ENCODE measurements at regions not wholly inside any gene's neighbourhood (a gene's known extent, or its start where the extent isn't known, plus 50 kb on each side); places are given as distances from the start of the nearest gene placed in this dataset.

DNA sequence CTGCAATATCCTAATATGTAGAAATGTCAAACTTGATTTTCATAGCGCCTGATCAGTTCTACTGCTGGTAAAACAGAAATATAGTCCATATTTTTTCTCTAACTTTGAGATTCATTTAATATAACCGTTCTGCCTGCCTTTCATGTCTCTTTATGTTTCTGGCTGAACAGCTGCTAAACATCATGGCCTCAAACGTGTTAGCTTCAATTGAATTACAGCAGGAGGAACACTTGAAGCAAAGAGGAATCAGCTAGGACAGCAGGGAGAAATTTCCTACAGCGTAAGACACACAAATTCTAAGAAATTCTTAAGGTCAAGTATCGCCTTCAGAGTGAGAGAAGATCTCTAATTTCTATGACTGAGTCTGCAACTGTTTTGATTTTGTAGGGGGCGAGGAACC lies 433.2 kb downstream of the FBXO15 start:
- no peak overlapping the region for H2AFZ ChIP-seq (ENCODE audit: low read length)
- WGBS (ENCODE audit: extremely low coverage, insufficient read length, low lambda C conversion rate), result no CpG with 5 or more reads among the region's 6 CpGs
- H3K18ac ChIP-seq (ENCODE audit: insufficient read length, low read depth, low read length), result no peak overlapping the region
- H3K36me3 Mint-ChIP-seq (ENCODE audit: insufficient read depth in 1 of 3, low read depth in 3 of 3), result no peaks in the 10 kb centered on the region; a peak in 1 of 7 replicates
- H3K4me1 Mint-ChIP-seq, result no peaks in the 10 kb centered on the region
- H3K27me3 ChIP-seq (ENCODE audit: insufficient read depth, low read length), result no peaks in the 10 kb centered on the region
- no peaks in the 10 kb centered on the region for H3K9me3 Mint-ChIP-seq
- no peak for DNase-seq
- no peak overlapping the region for H3K56ac ChIP-seq (ENCODE audit: insufficient read length, low read depth, low read length)
- H3K27ac Mint-ChIP-seq, result no peak overlapping the region
- no peak overlapping the region for H3K4me2 ChIP-seq (ENCODE audit: insufficient read depth, insufficient read length, low read length)
- TF ChIP-seq, protein P1, sequence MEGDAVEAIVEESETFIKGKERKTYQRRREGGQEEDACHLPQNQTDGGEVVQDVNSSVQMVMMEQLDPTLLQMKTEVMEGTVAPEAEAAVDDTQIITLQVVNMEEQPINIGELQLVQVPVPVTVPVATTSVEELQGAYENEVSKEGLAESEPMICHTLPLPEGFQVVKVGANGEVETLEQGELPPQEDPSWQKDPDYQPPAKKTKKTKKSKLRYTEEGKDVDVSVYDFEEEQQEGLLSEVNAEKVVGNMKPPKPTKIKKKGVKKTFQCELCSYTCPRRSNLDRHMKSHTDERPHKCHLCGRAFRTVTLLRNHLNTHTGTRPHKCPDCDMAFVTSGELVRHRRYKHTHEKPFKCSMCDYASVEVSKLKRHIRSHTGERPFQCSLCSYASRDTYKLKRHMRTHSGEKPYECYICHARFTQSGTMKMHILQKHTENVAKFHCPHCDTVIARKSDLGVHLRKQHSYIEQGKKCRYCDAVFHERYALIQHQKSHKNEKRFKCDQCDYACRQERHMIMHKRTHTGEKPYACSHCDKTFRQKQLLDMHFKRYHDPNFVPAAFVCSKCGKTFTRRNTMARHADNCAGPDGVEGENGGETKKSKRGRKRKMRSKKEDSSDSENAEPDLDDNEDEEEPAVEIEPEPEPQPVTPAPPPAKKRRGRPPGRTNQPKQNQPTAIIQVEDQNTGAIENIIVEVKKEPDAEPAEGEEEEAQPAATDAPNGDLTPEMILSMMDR (conservative IDR thresholded peaks at IDR 0.05), result no peak
- no peaks in the 10 kb centered on the region for H3K79me1 ChIP-seq (ENCODE audit: insufficient read depth, low read depth, low read length, poor library complexity, severe bottlenecking)
- H3K14ac ChIP-seq (ENCODE audit: insufficient read depth, low read length), result no peak overlapping the region
- no peaks in the 10 kb centered on the region for H3K23me2 ChIP-seq (ENCODE audit: insufficient read length, low read depth, low read length, poor library complexity, severe bottlenecking)
- H3K27ac ChIP-seq (ENCODE audit: insufficient read length, low read depth, low read length), result no peak overlapping the region
- H2BK5ac ChIP-seq (ENCODE audit: insufficient read length, low read length), result no peak overlapping the region
- H2BK15ac ChIP-seq (ENCODE audit: low read depth, low read length), result no peak overlapping the region
- H3K23ac ChIP-seq (ENCODE audit: insufficient read length, low read depth, low read length), result no peak overlapping the region
- no peaks in the 10 kb centered on the region for H3K9me3 ChIP-seq (ENCODE audit: control insufficient read depth, low read depth, low read length)
- H3K79me2 ChIP-seq (ENCODE audit: insufficient read depth, low read length), result no peaks in the 10 kb centered on the region
- no peaks in the 10 kb centered on the region for H3K27me3 Mint-ChIP-seq (ENCODE audit: low read depth)
- no peak overlapping the region for H3K4me3 Mint-ChIP-seq
- no peaks in the 10 kb centered on the region for H4K20me1 ChIP-seq (ENCODE audit: control insufficient read depth, insufficient read depth, insufficient read length)
- H3K4me1 ChIP-seq (ENCODE audit: insufficient read depth, low read length), result no peaks in the 10 kb centered on the region
- H2AK5ac ChIP-seq (ENCODE audit: insufficient read length, low read length), result no peak overlapping the region
- no peak overlapping the region for H4K5ac ChIP-seq (ENCODE audit: insufficient read length, low read depth, low read length)
- H2BK20ac ChIP-seq (ENCODE audit: low read depth, low read length, poor library complexity, severe bottlenecking), result no peak overlapping the region
- H3K9ac ChIP-seq (ENCODE audit: extremely low read depth, insufficient read length, low read length), result no peak overlapping the region
- H3T11ph ChIP-seq (ENCODE audit: low read length), result no peak overlapping the region
- H3K4ac ChIP-seq (ENCODE audit: low read depth, low read length), result no peak overlapping the region
- no peak overlapping the region for H4K8ac ChIP-seq (replicated peaks; ENCODE audit: insufficient read length, low read depth, low read length)
- no peak overlapping the region for H4K91ac ChIP-seq (ENCODE audit: insufficient read length, low read depth, low read length)
- H2BK12ac ChIP-seq (ENCODE audit: insufficient read length, low read depth, low read length), result no peak overlapping the region
- no peak overlapping the region for H2BK120ac ChIP-seq (ENCODE audit: low read depth, low read length, poor library complexity, severe bottlenecking)

Data from H9 (cell line).